Smooth muscle cell (in vitro differentiated cells): ENCODE measurements at regions not wholly inside any gene's neighbourhood (a gene's known extent, or its start where the extent isn't known, plus 50 kb on each side); places are given as distances from the start of the nearest gene placed in this dataset.

Experiments used
- DNase-seq: peaks from one replicate; lab custom pipeline; 2025; ENCODE audit not compliant: unreplicated experiment; lab: John Stamatoyannopoulos, UW
- H2AFZ ChIP-seq: fragments of 200-600 bp; sonication (generic); 2 replicates; pipeline ENCODE4 v1.6.0; 2016; ENCODE audit warnings: antibody characterized with exemption, low read depth, mild to moderate bottlenecking
- H3F3A ChIP-seq: fragments of 200-600 bp; sonication (generic); 2 replicates; pipeline ENCODE4 v1.6.0; 2017; ENCODE audit warnings: antibody characterized with exemption, low read depth
- H3K27ac ChIP-seq: fragments of 200-600 bp; sonication (generic); 2 replicates; pipeline ENCODE4 v1.5.1; 2016; ENCODE audit warnings: low read depth, mild to moderate bottlenecking
- H3K27me3 ChIP-seq: fragments of 200-600 bp; sonication (generic); 2 replicates; pipeline ENCODE4 v1.6.1; 2016; ENCODE audit warnings: low read depth, mild to moderate bottlenecking
- H3K36me3 ChIP-seq: fragments of 200-600 bp; sonication (generic); 2 replicates; pipeline ENCODE4 v1.5.1; 2016; ENCODE audit warnings: low read depth
- H3K4me1 ChIP-seq: fragments of 200-600 bp; sonication (generic); 2 replicates; pipeline ENCODE4 v1.5.1; 2016; ENCODE audit warnings: low read depth
- H3K4me2 ChIP-seq: fragments of 200-600 bp; sonication (generic); 2 replicates; pipeline ENCODE4 v1.6.0; 2016; ENCODE audit warnings: mild to moderate bottlenecking
- H3K4me3 ChIP-seq: fragments of 200-600 bp; sonication (generic); 2 replicates; pipeline ENCODE4 v1.5.1; 2016; ENCODE audit warnings: mild to moderate bottlenecking
- H3K79me2 ChIP-seq: fragments of 200-600 bp; sonication (generic); 2 replicates; pipeline ENCODE4 v1.6.0; 2016; ENCODE audit warnings: low read depth, mild to moderate bottlenecking
- H3K9ac ChIP-seq: fragments of 200-600 bp; sonication (generic); 2 replicates; pipeline ENCODE4 v1.6.0; 2016; ENCODE audit warnings: low read depth
- H3K9me3 ChIP-seq: fragments of 200-600 bp; sonication (generic); replicated peaks from 2 replicates; pipeline ENCODE4 v1.5.1; 2016; ENCODE audit warnings: low read depth
- H4K20me1 ChIP-seq: fragments of 200-600 bp; sonication (generic); 2 replicates; pipeline ENCODE4 v1.6.0; 2016; ENCODE audit warnings: low read depth
- CTCF ChIP-seq: fragments of 200-600 bp; sonication (generic); IDR thresholded peaks from 2 replicates; pipeline ENCODE4 v1.5.1; 2017; ENCODE audit warnings: borderline replicate concordance, mild to moderate bottlenecking, antibody characterized with exemption; ENCODE audit not compliant: insufficient read depth, poor library complexity, severe bottlenecking
- WGBS: methylation state at CpG from one replicate; pipeline ENCODE4 v1.1.7; 2016; ENCODE audit warnings: low lambda C conversion rate; 5-methylcytosine and 5-hydroxymethylcytosine counted together

GRCh38 chr9:108331596-108331995 is 524.2 kb downstream of the ACTL7B start:
- no peaks in the 10 kb centered on the region for H3K4me1 ChIP-seq
- H3K27ac ChIP-seq = no peak overlapping the region
- WGBS = 57% methylated on average over 2 of the region's 2 CpGs
- H3K4me3 ChIP-seq = no peak overlapping the region
- H2AFZ ChIP-seq = no peak overlapping the region
- H3K79me2 ChIP-seq = no peaks in the 10 kb centered on the region
- no peak for TF ChIP-seq CTCF
- DNase-seq = no peak
- H3K4me2 ChIP-seq = no peak overlapping the region
- H4K20me1 ChIP-seq = no peaks in the 10 kb centered on the region
- H3K36me3 ChIP-seq = no peaks in the 10 kb centered on the region
- no peaks in the 10 kb centered on the region for H3F3A ChIP-seq
- no peaks in the 10 kb centered on the region for H3K27me3 ChIP-seq
- H3K9me3 ChIP-seq = no peaks in the 10 kb centered on the region
- H3K9ac ChIP-seq = no peak overlapping the region

GRCh38 chr9:108325406-108325805 is 530.4 kb downstream of the ACTL7B start:
- Histone ChIP-seq H4K20me1 (no peaks in the 10 kb centered on the region), H3K9ac (no peak overlapping the region), H3K27ac (no peak overlapping the region), H3K27me3 (no peaks in the 10 kb centered on the region), H2AFZ (no peak overlapping the region), H3K4me1 (no peaks in the 10 kb centered on the region), H3F3A (no peaks in the 10 kb centered on the region), H3K36me3 (no peaks in the 10 kb centered on the region), H3K4me2 (no peak overlapping the region), H3K79me2 (no peaks in the 10 kb centered on the region), H3K9me3 (no peaks in the 10 kb centered on the region), H3K4me3 (no peak overlapping the region)
- 73% methylated on average over 1 of the region's 1 CpG for WGBS
- TF ChIP-seq CTCF = no peak
- no peak for DNase-seq

DNA sequence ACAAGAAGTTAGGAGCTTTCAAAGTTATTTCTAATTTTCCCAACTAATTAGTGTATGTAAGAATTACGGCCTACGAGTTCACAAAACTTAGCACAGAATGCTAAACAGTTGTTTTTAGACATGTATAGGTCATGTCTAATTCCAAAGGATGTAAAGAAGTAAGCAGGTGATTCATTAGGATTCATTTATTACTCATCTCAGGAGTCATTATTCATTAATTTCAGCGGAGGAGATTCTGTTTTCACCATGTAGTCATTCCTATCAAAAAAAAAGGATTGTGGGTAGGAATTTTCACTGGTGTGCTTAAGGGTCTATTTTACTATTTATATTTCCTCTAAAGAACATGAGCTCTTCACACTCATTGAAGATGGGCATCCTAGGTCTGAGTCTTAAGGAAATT is 532.2 kb downstream of the ACTL7B start:
- Histone ChIP-seq H3K4me1 (no peaks in the 10 kb centered on the region), H3K4me2 (no peak overlapping the region), H3K4me3 (no peak overlapping the region), H3K27me3 (no peaks in the 10 kb centered on the region), H3K36me3 (no peaks in the 10 kb centered on the region), H3K27ac (peak overlapping the region; percentile 0), H3K79me2 (no peaks in the 10 kb centered on the region), H2AFZ (no peak overlapping the region), H4K20me1 (no peaks in the 10 kb centered on the region), H3K9ac (no peak overlapping the region), H3F3A (no peaks in the 10 kb centered on the region), H3K9me3 (no peaks in the 10 kb centered on the region)
- WGBS = 84% methylated on average over 3 of the region's 3 CpGs
- DNase-seq = no peak
- no peak for TF ChIP-seq CTCF

- WGBS = 86% methylated on average over 1 of the region's 1 CpG
- no peaks in the 10 kb centered on the region for H3K79me2 ChIP-seq
- no peak overlapping the region for H3K4me3 ChIP-seq
- H3K4me2 ChIP-seq = no peak overlapping the region
- no peaks in the 10 kb centered on the region for H3K36me3 ChIP-seq
- H3K9ac ChIP-seq = no peak overlapping the region
- no peaks in the 10 kb centered on the region for H3F3A ChIP-seq
- no peaks in the 10 kb centered on the region for H3K9me3 ChIP-seq
- no peaks in the 10 kb centered on the region for H3K27me3 ChIP-seq
- no peaks in the 10 kb centered on the region for H4K20me1 ChIP-seq
- no peak overlapping the region for H2AFZ ChIP-seq
- TF ChIP-seq CTCF = no peak
- no peaks in the 10 kb centered on the region for H3K4me1 ChIP-seq
- H3K27ac ChIP-seq = peak overlapping the region; percentile 0
- no peak for DNase-seq
Observed at GRCh38 chr9:108322326-108323098, 533.3 kb downstream of the ACTL7B start.
